ENCODE measurements at regions not wholly inside any gene's neighbourhood (a gene's known extent, or its start where the extent isn't known, plus 50 kb on each side); places are given as distances from the start of the nearest gene placed in this dataset.

DNA sequence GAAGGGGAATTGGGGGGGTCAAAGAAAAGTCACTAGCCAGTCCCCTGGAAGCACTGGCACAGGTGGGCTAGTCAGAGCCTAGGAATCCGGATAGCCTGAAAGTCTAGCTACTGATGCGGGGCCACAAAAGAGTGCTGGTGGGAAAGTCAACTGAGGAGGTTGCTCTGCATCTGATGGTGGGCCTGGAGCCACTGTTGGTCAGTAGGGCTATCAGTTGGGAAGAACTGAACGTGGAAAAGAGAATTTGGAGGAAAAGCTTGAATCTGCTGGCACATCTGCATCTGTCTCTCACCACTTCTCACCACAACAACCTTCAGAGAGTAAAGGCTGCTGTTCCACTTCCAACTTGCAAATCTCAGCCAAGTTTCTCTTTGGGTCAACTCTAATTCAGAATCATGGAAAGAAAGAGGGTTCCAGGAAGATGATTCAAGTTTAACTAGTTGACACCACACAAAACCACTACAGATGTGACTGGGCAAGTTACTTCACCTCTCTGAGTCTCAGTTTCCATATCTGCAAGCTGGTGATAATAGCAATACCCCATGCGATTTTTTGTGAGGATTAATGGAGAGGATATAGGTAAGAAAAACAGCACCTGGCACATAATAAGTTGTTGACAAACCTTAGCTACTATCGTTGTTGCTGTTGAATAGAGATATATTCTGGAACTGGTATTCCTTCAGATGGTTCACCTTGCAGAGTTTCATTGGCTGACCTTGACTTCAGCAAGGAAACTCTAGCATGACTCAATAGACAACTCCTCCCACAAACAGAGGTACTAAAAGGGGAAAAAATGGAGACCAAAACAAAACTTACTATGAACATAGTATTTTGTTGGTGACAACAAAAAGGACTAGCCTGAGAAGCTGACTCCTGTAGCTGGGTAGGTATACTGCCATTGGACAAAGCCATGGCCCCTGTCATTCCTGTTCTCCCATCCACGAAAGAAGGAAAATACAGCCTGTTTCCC lies 280.2 kb upstream of the STT3B start:
- Histone ChIP-seq H3K9me3 (no peaks in the 10 kb centered on the region), H3K27me3 (no peaks in the 10 kb centered on the region), H3K27ac (no peak overlapping the region), H3K4me3 (no peak overlapping the region), H3K4me1 (no peaks in the 10 kb centered on the region), H3K36me3 (ENCODE audit: low read depth, missing control alignments) (no peaks in the 10 kb centered on the region)
- intact Hi-C loops (cut with DNase I; ENCODE audit: low total_unique reads) = no loop called here
- TF ChIP-seq POLR2A (IDR thresholded peaks at IDR 0.05) (no peak), CTCF (IDR thresholded peaks at IDR 0.05) (no peak)
- DNase-seq = no peak
- WGBS, 2 donors = 78 to 87% methylated on average over 6 of the region's 6 CpGs

GRCh38 chr3:31253782-31254181 lies 278.9 kb upstream of the STT3B start:
- Histone ChIP-seq H3K4me1 (no peaks in the 10 kb centered on the region), H3K4me3 (no peak overlapping the region), H3K9me3 (no peaks in the 10 kb centered on the region), H3K27me3 (no peaks in the 10 kb centered on the region), H3K27ac (no peak overlapping the region), H3K36me3 (ENCODE audit: low read depth, missing control alignments) (no peaks in the 10 kb centered on the region)
- no peak for TF ChIP-seq POLR2A (IDR thresholded peaks at IDR 0.05)
- TF ChIP-seq CTCF (IDR thresholded peaks at IDR 0.05) = no peak
- WGBS, 2 donors = 85 to 88% methylated on average over 4 of the region's 4 CpGs
- intact Hi-C loops (cut with DNase I; ENCODE audit: low total_unique reads) = no loop called here
- no peak for DNase-seq

- Histone ChIP-seq H3K9me3 (no peaks in the 10 kb centered on the region), H3K4me1 (no peaks in the 10 kb centered on the region), H3K4me3 (no peak overlapping the region), H3K27me3 (no peaks in the 10 kb centered on the region), H3K36me3 (ENCODE audit: low read depth, missing control alignments) (no peaks in the 10 kb centered on the region), H3K27ac (no peak overlapping the region)
- TF ChIP-seq POLR2A (IDR thresholded peaks at IDR 0.05) = no peak
- TF ChIP-seq CTCF (IDR thresholded peaks at IDR 0.05) = no peak
- intact Hi-C loops (cut with DNase I; ENCODE audit: low total_unique reads) = no loop called here
- WGBS, 2 donors = 95 to 96% methylated on average over 3 of the region's 3 CpGs
- DNase-seq = no peak
Measured at GRCh38 chr3:31254483-31254882, 278.2 kb upstream of the STT3B start.

DNA sequence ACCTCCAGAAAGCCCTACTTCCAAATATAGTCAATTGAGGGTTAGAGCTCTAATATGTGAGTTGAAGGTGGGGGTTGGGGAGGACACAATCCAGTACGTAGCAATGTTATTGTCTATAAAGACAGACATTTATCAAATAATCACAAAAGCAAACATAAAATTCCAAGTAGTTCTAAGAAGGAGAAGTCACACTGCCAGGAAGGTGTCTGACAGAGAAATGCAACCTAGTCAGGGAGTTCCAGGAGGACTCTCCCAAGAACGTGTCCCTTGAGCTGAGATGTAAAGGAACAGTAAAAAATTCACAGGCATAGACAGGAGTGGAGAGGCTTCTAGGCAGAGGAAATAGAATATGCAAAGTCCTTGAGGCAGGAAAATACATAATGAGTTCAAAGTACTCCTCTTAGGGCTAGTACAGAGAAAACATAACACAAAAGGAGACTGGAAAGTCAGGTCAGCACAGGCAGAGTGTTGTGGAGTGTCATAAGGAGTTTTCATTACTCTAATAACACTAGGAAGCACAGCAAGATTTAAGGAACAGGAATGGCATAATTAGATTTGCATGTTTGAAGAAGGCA lies 277.6 kb upstream of the STT3B start:
- 75 to 85% methylated on average over 2 of the region's 2 CpGs for WGBS, 2 donors
- Histone ChIP-seq H3K36me3 (ENCODE audit: low read depth, missing control alignments) (no peaks in the 10 kb centered on the region), H3K4me1 (no peaks in the 10 kb centered on the region), H3K4me3 (no peak overlapping the region), H3K27me3 (no peaks in the 10 kb centered on the region), H3K27ac (no peak overlapping the region), H3K9me3 (no peaks in the 10 kb centered on the region)
- intact Hi-C loops (cut with DNase I; ENCODE audit: low total_unique reads) = no loop called here
- no peak for TF ChIP-seq POLR2A (IDR thresholded peaks at IDR 0.05)
- TF ChIP-seq CTCF (IDR thresholded peaks at IDR 0.05) = no peak
- no peak for DNase-seq
